HEK293 (cell line): ENCODE measurements at regions not wholly inside any gene's neighbourhood (a gene's known extent, or its start where the extent isn't known, plus 50 kb on each side); places are given as distances from the start of the nearest gene placed in this dataset.

Source experiments
- ATF2 ChIP-seq: fragments of 450-650 bp; formaldehyde crosslinking; IDR thresholded peaks from 2 replicates; pipeline ENCODE4 v1.5.1; 2016; ENCODE audit warnings: missing biosample characterization, missing genetic modification characterization, low read depth
- CTCF ChIP-seq: fragments of 450-650 bp; formaldehyde crosslinking; IDR thresholded peaks from 2 replicates; pipeline ENCODE4 v1.5.1; 2016; ENCODE audit warnings: missing biosample characterization, missing genetic modification characterization
- ZNF146 ChIP-seq: fragments of 450-650 bp; formaldehyde crosslinking; IDR thresholded peaks from 2 replicates; pipeline ENCODE4 v1.5.1; 2016; ENCODE audit warnings: missing biosample characterization, missing genetic modification characterization

- TF ChIP-seq ZNF146 (tag by site-specific recombination) (no peak), CTCF (tag by site-specific recombination) (no peak), ATF2 (tag by site-specific recombination) (no peak)
Measured at GRCh38 chr3:190988102-190988501, 125.6 kb upstream of the GMNC start.
